ELF-1 (cell line): ENCODE measurements at regions not wholly inside any gene's neighbourhood (a gene's known extent, or its start where the extent isn't known, plus 50 kb on each side); places are given as distances from the start of the nearest gene placed in this dataset.
"Not testable (repeated sequence)": the region's sequence is repeated elsewhere in the genome, so short reads cannot be mapped to it uniquely, and the experiment has no call there.

Source experiments
- DNase-seq: peaks from one replicate; pipeline ENCODE4 v3.0.0-alpha.2; 2016; ENCODE audit warnings: low read depth, low spot score

- DNase-seq, result not testable (repeated sequence)
These were observed 62.8 kb downstream of the ARHGAP11B start for GRCh38 chr15:30688684-30689083.

GRCh38 chr15:30690153-30690552 is 64.2 kb downstream of the ARHGAP11B start:
- DNase-seq, result not testable (repeated sequence)

GRCh38 chr15:30695811-30696210 is 69.9 kb downstream of the ARHGAP11B start:
- not testable (repeated sequence) for DNase-seq

GRCh38 chr15:30696439-30697314 is 70.7 kb downstream of the ARHGAP11B start:
- peak; percentile 3 for DNase-seq

GRCh38 chr15:30697315-30697685 is 71.4 kb downstream of the ARHGAP11B start:
- not testable (repeated sequence) for DNase-seq

GRCh38 chr15:30700006-30700597 is 74.2 kb downstream of the ARHGAP11B start:
- DNase-seq, result not testable (repeated sequence)

- DNase-seq, result not testable (repeated sequence)
These were observed 82.2 kb downstream of the ARHGAP11B start for GRCh38 chr15:30707976-30708685.

- DNase-seq, result not testable (repeated sequence)
These were observed 82.9 kb downstream of the ARHGAP11B start for GRCh38 chr15:30708809-30709208.

GRCh38 chr15:30718038-30718643 is 92.2 kb downstream of the ARHGAP11B start:
- DNase-seq, result not testable (repeated sequence)

- not testable (repeated sequence) for DNase-seq
These were observed 93.4 kb downstream of the ARHGAP11B start for GRCh38 chr15:30719363-30719762.

- DNase-seq, result not testable (repeated sequence)
These were observed 94.9 kb downstream of the ARHGAP11B start for GRCh38 chr15:30720825-30721224.

GRCh38 chr15:30721529-30721928 is 95.6 kb downstream of the ARHGAP11B start:
- DNase-seq, result not testable (repeated sequence)

- DNase-seq, result not testable (repeated sequence)
These were observed 97.7 kb downstream of the ARHGAP11B start for GRCh38 chr15:30723540-30724175.

GRCh38 chr15:30729880-30730590 is 104.1 kb downstream of the ARHGAP11B start:
- not testable (repeated sequence) for DNase-seq

GRCh38 chr15:30730633-30731032 is 104.7 kb downstream of the ARHGAP11B start:
- DNase-seq, result not testable (repeated sequence)

GRCh38 chr15:30732100-30732499 is 106.2 kb downstream of the ARHGAP11B start:
- not testable (repeated sequence) for DNase-seq

- peak; percentile 4 for DNase-seq
These were observed 110.1 kb downstream of the ARHGAP11B start for GRCh38 chr15:30735884-30736564.

GRCh38 chr15:30742796-30743195 is 116.9 kb downstream of the ARHGAP11B start:
- DNase-seq, result not testable (repeated sequence)

GRCh38 chr15:30749048-30749447 is 123.1 kb downstream of the ARHGAP11B start:
- DNase-seq, result not testable (repeated sequence)
